Activated naive CD8-positive, alpha-beta T cell treated with anti-CD3 and anti-CD28 coated beads for 36 hours (primary cell): ENCODE measurements at regions not wholly inside any gene's neighbourhood (a gene's known extent, or its start where the extent isn't known, plus 50 kb on each side); places are given as distances from the start of the nearest gene placed in this dataset.
"Not testable (repeated sequence)": the region's sequence is repeated elsewhere in the genome, so short reads cannot be mapped to it uniquely, and the experiment has no call there.

Experiments
- DNase-seq: peaks from one replicate; pipeline ENCODE4 v3.0.0; 2021
- H3K27ac Mint-ChIP-seq: one replicate; pipeline ENCODE4 v1.8.0; 2022; ENCODE audit warnings: mild to moderate bottlenecking, moderate library complexity, mixed read lengths
- H3K27me3 Mint-ChIP-seq: one replicate; pipeline ENCODE4 v1.8.0; 2022; ENCODE audit warnings: mild to moderate bottlenecking, mixed read lengths
- H3K36me3 Mint-ChIP-seq: one replicate; pipeline ENCODE4 v1.8.0; 2021; ENCODE audit warnings: mild to moderate bottlenecking, mixed read lengths
- H3K4me1 Mint-ChIP-seq: one replicate; pipeline ENCODE4 v1.8.0; 2021; ENCODE audit warnings: mixed read lengths
- H3K4me3 Mint-ChIP-seq: one replicate; pipeline ENCODE4 v1.8.0; 2022; ENCODE audit warnings: mild to moderate bottlenecking, moderate library complexity, mixed read lengths
- H3K9me3 Mint-ChIP-seq: one replicate; pipeline ENCODE4 v1.8.0; 2022; ENCODE audit warnings: mixed read lengths

GRCh38 chr6:3672339-3672738, 79.2 kb downstream of the PXDC1 start:
- DNase-seq, H3K4me1 Mint-ChIP-seq, H3K27ac Mint-ChIP-seq, H3K4me3 Mint-ChIP-seq, H3K27me3 Mint-ChIP-seq, H3K36me3 Mint-ChIP-seq: not testable (repeated sequence)
- H3K9me3 Mint-ChIP-seq: peaks cover 13% of the 10 kb centered on the region

GRCh38 chr6:3671382-3671781, 80.1 kb downstream of the PXDC1 start:
- no peaks in the 10 kb centered on the region for H3K36me3 Mint-ChIP-seq
- no peak overlapping the region for H3K4me3 Mint-ChIP-seq
- H3K4me1 Mint-ChIP-seq: no peaks in the 10 kb centered on the region
- no peak for DNase-seq
- H3K27me3 Mint-ChIP-seq: peaks cover 4% of the 10 kb centered on the region
- no peak overlapping the region for H3K27ac Mint-ChIP-seq
- peaks cover 7% of the 10 kb centered on the region for H3K9me3 Mint-ChIP-seq

- Mint-ChIP-seq H3K4me1 (no peaks in the 10 kb centered on the region), H3K4me3 (no peak overlapping the region), H3K27ac (no peak overlapping the region), H3K36me3 (no peaks in the 10 kb centered on the region), H3K9me3 (peaks cover 7% of the 10 kb centered on the region), H3K27me3 (peaks cover 4% of the 10 kb centered on the region)
- no peak for DNase-seq
Measured at GRCh38 chr6:3670356-3670755, 81.2 kb downstream of the PXDC1 start.

GRCh38 chr6:3669916-3670315, 81.6 kb downstream of the PXDC1 start:
- peaks cover 4% of the 10 kb centered on the region for H3K27me3 Mint-ChIP-seq
- no peak overlapping the region for H3K27ac Mint-ChIP-seq
- no peaks in the 10 kb centered on the region for H3K36me3 Mint-ChIP-seq
- H3K9me3 Mint-ChIP-seq: peaks cover 7% of the 10 kb centered on the region
- DNase-seq: no peak
- no peak overlapping the region for H3K4me3 Mint-ChIP-seq
- H3K4me1 Mint-ChIP-seq: no peaks in the 10 kb centered on the region

GRCh38 chr6:3665608-3666007, 85.9 kb downstream of the PXDC1 start:
- no peak for DNase-seq
- Mint-ChIP-seq H3K27ac (no peak overlapping the region), H3K4me3 (no peak overlapping the region), H3K9me3 (peaks cover 5% of the 10 kb centered on the region), H3K4me1 (no peaks in the 10 kb centered on the region), H3K36me3 (no peaks in the 10 kb centered on the region), H3K27me3 (no peaks in the 10 kb centered on the region)

- peaks cover 5% of the 10 kb centered on the region for H3K9me3 Mint-ChIP-seq
- H3K4me1 Mint-ChIP-seq: no peaks in the 10 kb centered on the region
- DNase-seq: no peak
- no peak overlapping the region for H3K4me3 Mint-ChIP-seq
- no peak overlapping the region for H3K27ac Mint-ChIP-seq
- no peaks in the 10 kb centered on the region for H3K27me3 Mint-ChIP-seq
- no peaks in the 10 kb centered on the region for H3K36me3 Mint-ChIP-seq
Measured at GRCh38 chr6:3664625-3665041, 86.9 kb downstream of the PXDC1 start.

GRCh38 chr6:3663811-3664210, 87.7 kb downstream of the PXDC1 start:
- Mint-ChIP-seq H3K4me3 (no peak overlapping the region), H3K27ac (no peak overlapping the region), H3K4me1 (no peaks in the 10 kb centered on the region), H3K27me3 (no peaks in the 10 kb centered on the region), H3K9me3 (no peaks in the 10 kb centered on the region), H3K36me3 (no peaks in the 10 kb centered on the region)
- DNase-seq: no peak

GRCh38 chr6:3663081-3663480, 88.4 kb downstream of the PXDC1 start:
- Mint-ChIP-seq H3K27ac (no peak overlapping the region), H3K4me1 (no peaks in the 10 kb centered on the region), H3K9me3 (no peaks in the 10 kb centered on the region), H3K36me3 (no peaks in the 10 kb centered on the region), H3K27me3 (no peaks in the 10 kb centered on the region), H3K4me3 (no peak overlapping the region)
- DNase-seq: no peak

- Mint-ChIP-seq H3K9me3 (no peaks in the 10 kb centered on the region), H3K27ac (no peak overlapping the region), H3K36me3 (no peaks in the 10 kb centered on the region), H3K27me3 (no peaks in the 10 kb centered on the region), H3K4me3 (no peak overlapping the region), H3K4me1 (no peaks in the 10 kb centered on the region)
- DNase-seq: no peak
Measured at GRCh38 chr6:3661390-3661789, 90.1 kb downstream of the PXDC1 start.

- Mint-ChIP-seq H3K4me3 (no peak overlapping the region), H3K36me3 (no peaks in the 10 kb centered on the region), H3K27ac (no peak overlapping the region)
Measured at GRCh38 chr6:3660473-3660872, 91.0 kb downstream of the PXDC1 start.

GRCh38 chr6:3659748-3660147, 91.8 kb downstream of the PXDC1 start:
- no peak overlapping the region for H3K4me3 Mint-ChIP-seq
- H3K27me3 Mint-ChIP-seq: no peaks in the 10 kb centered on the region
- H3K36me3 Mint-ChIP-seq: no peaks in the 10 kb centered on the region
- no peaks in the 10 kb centered on the region for H3K4me1 Mint-ChIP-seq
- H3K27ac Mint-ChIP-seq: no peak overlapping the region
- H3K9me3 Mint-ChIP-seq: no peaks in the 10 kb centered on the region
- no peak for DNase-seq

More at GRCh38 chr6:3660473-3660872, 91.0 kb downstream of the PXDC1 start:
- Mint-ChIP-seq H3K27me3 (no peaks in the 10 kb centered on the region), H3K4me1 (no peaks in the 10 kb centered on the region), H3K9me3 (no peaks in the 10 kb centered on the region)
- no peak for DNase-seq

GRCh38 chr6:3656076-3656475, 95.4 kb downstream of the PXDC1 start:
- no peak overlapping the region for H3K27ac Mint-ChIP-seq
- H3K27me3 Mint-ChIP-seq: no peaks in the 10 kb centered on the region
- H3K9me3 Mint-ChIP-seq: no peaks in the 10 kb centered on the region
- no peak for DNase-seq
- H3K4me1 Mint-ChIP-seq: no peaks in the 10 kb centered on the region
- no peaks in the 10 kb centered on the region for H3K36me3 Mint-ChIP-seq
- H3K4me3 Mint-ChIP-seq: no peak overlapping the region

- no peaks in the 10 kb centered on the region for H3K27me3 Mint-ChIP-seq
- no peaks in the 10 kb centered on the region for H3K9me3 Mint-ChIP-seq
- no peak for DNase-seq
- H3K4me1 Mint-ChIP-seq: no peaks in the 10 kb centered on the region
- H3K27ac Mint-ChIP-seq: no peak overlapping the region
- no peak overlapping the region for H3K4me3 Mint-ChIP-seq
- no peaks in the 10 kb centered on the region for H3K36me3 Mint-ChIP-seq
Measured at GRCh38 chr6:3654898-3655297, 96.6 kb downstream of the PXDC1 start.

GRCh38 chr6:3654436-3654835, 97.1 kb downstream of the PXDC1 start:
- Mint-ChIP-seq H3K27ac (no peak overlapping the region), H3K27me3 (no peaks in the 10 kb centered on the region), H3K4me3 (no peak overlapping the region), H3K4me1 (no peaks in the 10 kb centered on the region), H3K36me3 (no peaks in the 10 kb centered on the region), H3K9me3 (no peaks in the 10 kb centered on the region)
- no peak for DNase-seq

- Mint-ChIP-seq H3K27me3 (no peaks in the 10 kb centered on the region), H3K4me1 (no peaks in the 10 kb centered on the region), H3K36me3 (no peaks in the 10 kb centered on the region), H3K9me3 (no peaks in the 10 kb centered on the region), H3K27ac (no peak overlapping the region), H3K4me3 (no peak overlapping the region)
- no peak for DNase-seq
Measured at GRCh38 chr6:3653528-3654070, 97.9 kb downstream of the PXDC1 start.

- Mint-ChIP-seq H3K36me3 (no peaks in the 10 kb centered on the region), H3K4me1 (no peaks in the 10 kb centered on the region), H3K4me3 (no peak overlapping the region), H3K9me3 (no peaks in the 10 kb centered on the region), H3K27me3 (no peaks in the 10 kb centered on the region), H3K27ac (no peak overlapping the region)
- DNase-seq: no peak
Measured at GRCh38 chr6:3651698-3652229, 99.7 kb downstream of the PXDC1 start.
